B cell (primary cell): ENCODE measurements at regions not wholly inside any gene's neighbourhood (a gene's known extent, or its start where the extent isn't known, plus 50 kb on each side); places are given as distances from the start of the nearest gene placed in this dataset.

Source experiments
- ATAC-seq: fragments of 200-7000 bp; cut with Tn5 transposase; one replicate; pipeline ENCODE4 v1.10.0; 2021; ENCODE audit warnings: low read depth, mild to moderate bottlenecking, moderate number of reproducible peaks, moderate library complexity
- CTCF ChIA-PET: fragments of 350-600 bp; sonication (Branson Sonifier 250); formaldehyde crosslinking; loops from one replicate; lab custom pipeline; 2021; ENCODE audit warnings: antibody characterized with exemption, inconsistent platforms; lab: Charles Lee
- POLR2A ChIA-PET: fragments of 350-600 bp; sonication (Branson Sonifier 250); formaldehyde crosslinking; loops from one replicate; lab custom pipeline; 2021; ENCODE audit warnings: antibody characterized with exemption; lab: Charles Lee
- DNase-seq: peaks from one replicate; pipeline ENCODE4 v3.0.0; 2013
- H2AFZ ChIP-seq: 2 replicates; pipeline ENCODE4 v1.6.1; 2012; ENCODE audit warnings: mild to moderate bottlenecking, low read depth, low read length; ENCODE audit not compliant: insufficient read depth, poor library complexity, severe bottlenecking
- H3K27ac ChIP-seq, 2 donors: 1 replicate in 1 of 2; 2 replicates in 1 of 2; pipeline ENCODE4 v1.5.1; 2012 to 2013; ENCODE audit warnings: low read length in 2 of 2, mild to moderate bottlenecking in 2 of 2, moderate library complexity in 1 of 2
- H3K27me3 ChIP-seq, 4 experiments: fragments of 200-600 bp in 1 of 4; sonication (generic) in 1 of 4; replicated peaks in 1 of 4; 1 replicate in 2 of 4; 2 replicates in 2 of 4; pipeline versions ENCODE4 v1.6.1 to v1.7.0; 2013 to 2016; ENCODE audit warnings: low read length in 3 of 4, mild to moderate bottlenecking in 2 of 4, mixed read lengths in 1 of 4, moderate library complexity in 1 of 4; ENCODE audit not compliant: insufficient read depth in 4 of 4, control insufficient read depth in 3 of 4; ENCODE audit errors: control extremely low read depth in 1 of 4
- H3K36me3 ChIP-seq, 2 experiments: replicated peaks in 1 of 2; 1 replicate in 1 of 2; 2 replicates in 1 of 2; pipeline versions ENCODE4 v1.6.1 to v1.7.1; 2013; ENCODE audit warnings: low read length in 1 of 2; ENCODE audit not compliant: insufficient read depth in 2 of 2, control insufficient read depth in 1 of 2; ENCODE audit errors: control extremely low read depth in 1 of 2, extremely low read depth in 1 of 2
- H3K4me1 ChIP-seq, 2 donors: fragments of 200-600 bp in 1 of 2; sonication (generic) in 1 of 2; 1 replicate in 1 of 2; 2 replicates in 1 of 2; pipeline versions ENCODE4 v1.5.1 to v1.6.1; 2013 to 2017; ENCODE audit warnings: low read length in 2 of 2; ENCODE audit not compliant: control insufficient read depth in 2 of 2, insufficient read depth in 2 of 2
- H3K4me2 ChIP-seq: replicated peaks from 2 replicates; pipeline ENCODE3; 2012; ENCODE audit warnings: mild to moderate bottlenecking, low read depth, low read length; ENCODE audit not compliant: poor library complexity, severe bottlenecking
- H3K4me3 ChIP-seq, 5 experiments: fragments of 200-600 bp in 1 of 5; sonication (generic) in 1 of 5; 1 replicate in 3 of 5; 2 replicates in 2 of 5; pipeline versions ENCODE4 v1.5.1 to v1.7.0; 2011 to 2016; ENCODE audit warnings: low read length in 4 of 5, mild to moderate bottlenecking in 4 of 5, low read depth in 2 of 5, control low read depth in 1 of 5, moderate library complexity in 1 of 5; ENCODE audit not compliant: insufficient read depth in 1 of 5; ENCODE audit errors: control extremely low read depth in 1 of 5, extremely low read depth in 1 of 5
- H3K79me2 ChIP-seq: fragments of 200-600 bp; sonication (generic); one replicate; pipeline ENCODE4 v1.6.0; 2016; ENCODE audit warnings: low read length; ENCODE audit not compliant: control insufficient read depth, insufficient read depth
- H3K9ac ChIP-seq: fragments of 200-600 bp; sonication (generic); 2 replicates; pipeline ENCODE4 v1.6.1; 2017; ENCODE audit warnings: mild to moderate bottlenecking, low read length, moderate library complexity
- H3K9me3 ChIP-seq, 3 donors: one replicate each; pipeline versions ENCODE4 v1.6.1 to v1.7.1; 2013; ENCODE audit warnings: low read length in 2 of 3; ENCODE audit not compliant: control insufficient read depth in 2 of 3, insufficient read depth in 1 of 3; ENCODE audit errors: control extremely low read depth in 1 of 3
- H4K20me1 ChIP-seq: 2 replicates; pipeline ENCODE4 v1.6.0; 2012; ENCODE audit warnings: mild to moderate bottlenecking, low read length; ENCODE audit not compliant: insufficient read depth, control insufficient read depth, poor library complexity, severe bottlenecking
- H3K27ac Mint-ChIP-seq: one replicate; pipeline ENCODE4 v1.8.0; 2021; ENCODE audit warnings: mixed read lengths
- H3K27me3 Mint-ChIP-seq: one replicate; pipeline ENCODE4 v1.8.0; 2021; ENCODE audit warnings: mixed read lengths
- H3K4me1 Mint-ChIP-seq: one replicate; pipeline ENCODE4 v1.8.0; 2021; ENCODE audit warnings: mixed read lengths
- H3K4me3 Mint-ChIP-seq: one replicate; pipeline ENCODE4 v1.8.0; 2021; ENCODE audit warnings: mixed read lengths
- H3K9me3 Mint-ChIP-seq: one replicate; pipeline ENCODE4 v1.8.0; 2022; ENCODE audit warnings: mixed read lengths; ENCODE audit not compliant: insufficient read depth
- CTCF ChIP-seq: fragments of 200-600 bp; IDR thresholded peaks from one replicate; pipeline ENCODE4 v1.8.0; 2022; ENCODE audit warnings: antibody characterized with exemption, mild to moderate bottlenecking
- EZH2 ChIP-seq: IDR thresholded peaks from 2 replicates; pipeline ENCODE4 v1.6.1; 2012; ENCODE audit warnings: borderline replicate concordance, low read depth, mild to moderate bottlenecking, moderate library complexity, low read length; ENCODE audit not compliant: insufficient read depth, poor library complexity, severe bottlenecking
- WGBS: methylation state at CpG from one replicate; pipeline ENCODE4 v1.1.5; 2013; ENCODE audit warnings: missing lambda C conversion rate; ENCODE audit not compliant: insufficient coverage; 5-methylcytosine and 5-hydroxymethylcytosine counted together
- intact Hi-C: fragments of 100-400 bp; cut with micrococcal nuclease; formaldehyde crosslinking; loops from one replicate; pipeline ENCODE4 v1.10.0; 2022

- no peaks in the 10 kb centered on the region for H4K20me1 ChIP-seq
- H3K27me3 ChIP-seq = no peaks in the 10 kb centered on the region
- H3K4me1 Mint-ChIP-seq = no peaks in the 10 kb centered on the region
- no peak overlapping the region for H3K4me3 ChIP-seq
- intact Hi-C loops = no loop called here
- no CpG with 5 or more reads among the region's 3 CpGs for WGBS
- ChIA-PET POLR2A (no interaction called here), CTCF (no interaction called here)
- no peaks in the 10 kb centered on the region for H3K36me3 ChIP-seq
- H3K4me1 ChIP-seq = no peaks in the 10 kb centered on the region
- no peak overlapping the region for H3K27ac Mint-ChIP-seq
- H3K9ac ChIP-seq = no peak overlapping the region
- DNase-seq (no peak), ATAC-seq (no peak)
- H3K27ac ChIP-seq = no peak overlapping the region
- H3K9me3 Mint-ChIP-seq = no peaks in the 10 kb centered on the region
- no peak overlapping the region for H3K4me3 Mint-ChIP-seq
- H3K9me3 ChIP-seq = no peaks in the 10 kb centered on the region
- no peaks in the 10 kb centered on the region for H3K27me3 Mint-ChIP-seq
- no peak overlapping the region for H3K4me2 ChIP-seq
- H2AFZ ChIP-seq = no peak overlapping the region
- TF ChIP-seq CTCF (no peak), EZH2 (no peak)
- H3K79me2 ChIP-seq = no peaks in the 10 kb centered on the region
These were observed 440.9 kb upstream of the RAG2 start for GRCh38 chr11:37038911-37039310.

- Mint-ChIP-seq H3K9me3 (peaks cover 4% of the 10 kb centered on the region), H3K27me3 (no peaks in the 10 kb centered on the region), H3K4me1 (no peaks in the 10 kb centered on the region), H3K4me3 (no peak overlapping the region), H3K27ac (no peak overlapping the region)
- POLR2A ChIA-PET = interaction anchor here (0.7 kb wide), 1 partner anchor 28 kb away, joined by 4 read pairs; no protein-coding TSS in a partner anchor
- no peak for DNase-seq
- H3K4me1 ChIP-seq = no peaks in the 10 kb centered on the region
- H3K36me3 ChIP-seq = no peaks in the 10 kb centered on the region
- H3K27ac ChIP-seq = no peak overlapping the region
- H3K9ac ChIP-seq = no peak overlapping the region
- no peak overlapping the region for H3K4me3 ChIP-seq
- CTCF ChIA-PET = no interaction called here
- WGBS = no CpG with 5 or more reads among the region's 5 CpGs
- intact Hi-C loops = no loop called here
- H4K20me1 ChIP-seq = no peaks in the 10 kb centered on the region
- no peak overlapping the region for H3K4me2 ChIP-seq
- H3K27me3 ChIP-seq = no peaks in the 10 kb centered on the region
- H2AFZ ChIP-seq = no peak overlapping the region
- ATAC-seq = no peak
- no peak for TF ChIP-seq CTCF
- no peak for TF ChIP-seq EZH2
- H3K79me2 ChIP-seq = no peaks in the 10 kb centered on the region
- no peaks in the 10 kb centered on the region for H3K9me3 ChIP-seq
These were observed 428.7 kb upstream of the RAG2 start for GRCh38 chr11:37026741-37027140.
